Activated naive CD8-positive, alpha-beta T cell treated with anti-CD3 and anti-CD28 coated beads, Interleukin-2, amount 50 U/mL, for 24 hours (primary cell): ENCODE measurements at regions not wholly inside any gene's neighbourhood (a gene's known extent, or its start where the extent isn't known, plus 50 kb on each side); places are given as distances from the start of the nearest gene placed in this dataset.

Source experiments
- ATAC-seq: fragments of 150-1000 bp; cut with Tn5 transposase; one replicate; pipeline ENCODE4 v1.10.0; 2021
- DNase-seq: peaks from one replicate; pipeline ENCODE4 v3.0.0; 2021
- H3K27ac Mint-ChIP-seq: one replicate; pipeline ENCODE4 v1.8.0; 2021; ENCODE audit warnings: mild to moderate bottlenecking, mixed read lengths
- H3K27me3 Mint-ChIP-seq: one replicate; pipeline ENCODE4 v1.8.0; 2021; ENCODE audit warnings: mixed read lengths
- H3K36me3 Mint-ChIP-seq: one replicate; pipeline ENCODE4 v1.8.0; 2021; ENCODE audit warnings: low read depth, mixed read lengths
- H3K4me1 Mint-ChIP-seq: one replicate; pipeline ENCODE4 v1.8.0; 2021; ENCODE audit warnings: mixed read lengths
- H3K4me3 Mint-ChIP-seq: one replicate; pipeline ENCODE4 v1.8.0; 2021; ENCODE audit warnings: mild to moderate bottlenecking, moderate library complexity, mixed read lengths
- H3K9me3 Mint-ChIP-seq: one replicate; pipeline ENCODE4 v1.8.0; 2021; ENCODE audit warnings: mixed read lengths

DNA sequence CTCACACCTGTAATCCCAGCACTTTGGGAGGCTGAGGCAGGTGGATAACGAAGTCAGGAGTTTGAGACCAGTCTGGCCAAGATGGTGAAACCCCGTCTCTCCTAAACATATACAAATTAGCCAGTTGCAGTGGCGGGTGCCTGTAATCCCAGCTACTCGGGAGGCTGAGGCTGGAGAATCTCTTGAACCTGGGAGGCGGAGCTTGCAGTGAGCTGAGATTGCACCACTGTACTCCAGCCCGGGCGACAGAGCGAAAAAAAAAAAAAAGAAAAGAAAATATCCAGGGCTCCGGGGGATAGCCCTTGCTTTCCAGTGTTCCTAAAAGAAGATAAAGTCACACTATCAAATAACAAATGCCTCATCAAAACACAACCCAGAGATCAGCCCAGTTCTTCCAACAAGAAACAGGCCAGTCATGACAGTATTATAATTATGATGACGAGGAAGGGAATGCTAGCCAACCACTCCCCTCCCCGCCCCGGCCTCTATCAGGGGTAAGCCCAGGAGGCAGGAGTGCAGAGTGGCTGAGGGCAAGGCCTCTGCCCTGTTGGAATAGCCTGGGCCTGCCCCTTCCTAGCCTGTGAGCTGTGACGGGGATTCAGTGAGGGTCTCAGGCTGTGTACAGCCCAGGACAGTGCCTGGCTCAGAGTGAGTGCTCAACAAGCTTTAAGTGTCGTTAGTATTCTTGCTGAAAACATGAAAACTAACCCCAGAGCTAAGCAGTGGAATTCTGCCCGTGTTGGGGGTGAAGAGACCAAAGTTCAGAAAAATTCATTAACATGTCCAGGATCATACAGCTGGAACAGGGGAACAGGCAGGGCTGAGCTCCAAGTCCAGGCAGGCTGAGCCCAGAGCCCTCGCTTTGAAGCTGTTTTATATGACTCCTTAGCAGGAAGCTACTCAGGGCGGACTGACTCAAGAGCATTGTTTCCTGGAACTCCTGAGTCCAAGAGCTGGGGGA, 54.3 kb downstream of the FAM241B start:
- H3K9me3 Mint-ChIP-seq, result no peaks in the 10 kb centered on the region
- no peak for DNase-seq
- H3K27ac Mint-ChIP-seq, result no peak overlapping the region
- no peak overlapping the region for H3K4me3 Mint-ChIP-seq
- H3K4me1 Mint-ChIP-seq, result no peaks in the 10 kb centered on the region
- H3K27me3 Mint-ChIP-seq, result peaks cover 20% of the 10 kb centered on the region
- ATAC-seq, result no peak
- no peaks in the 10 kb centered on the region for H3K36me3 Mint-ChIP-seq

DNA sequence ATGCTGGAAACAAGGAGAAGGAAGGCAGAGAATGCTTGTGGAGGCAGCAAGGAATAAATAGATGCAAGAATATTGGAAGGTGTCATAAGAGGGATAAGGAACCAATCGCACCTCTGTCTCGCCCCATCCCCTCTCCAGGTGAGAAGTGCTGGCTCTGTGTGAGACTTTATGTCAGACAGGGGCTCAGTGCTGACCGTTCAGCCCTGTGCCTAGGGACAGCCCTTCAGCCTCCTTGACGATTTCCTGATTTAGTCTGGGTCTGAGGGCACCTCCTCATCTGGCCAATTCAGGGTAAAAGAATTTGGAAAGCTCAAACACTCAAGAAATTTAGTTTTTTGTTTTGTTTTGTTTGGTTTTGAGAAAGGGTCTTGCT, 54.9 kb downstream of the FAM241B start:
- DNase-seq (no peak), ATAC-seq (no peak)
- H3K27ac Mint-ChIP-seq, result no peak overlapping the region
- H3K27me3 Mint-ChIP-seq, result peaks cover 16% of the 10 kb centered on the region
- no peaks in the 10 kb centered on the region for H3K36me3 Mint-ChIP-seq
- no peaks in the 10 kb centered on the region for H3K4me1 Mint-ChIP-seq
- no peak overlapping the region for H3K4me3 Mint-ChIP-seq
- no peaks in the 10 kb centered on the region for H3K9me3 Mint-ChIP-seq

DNA sequence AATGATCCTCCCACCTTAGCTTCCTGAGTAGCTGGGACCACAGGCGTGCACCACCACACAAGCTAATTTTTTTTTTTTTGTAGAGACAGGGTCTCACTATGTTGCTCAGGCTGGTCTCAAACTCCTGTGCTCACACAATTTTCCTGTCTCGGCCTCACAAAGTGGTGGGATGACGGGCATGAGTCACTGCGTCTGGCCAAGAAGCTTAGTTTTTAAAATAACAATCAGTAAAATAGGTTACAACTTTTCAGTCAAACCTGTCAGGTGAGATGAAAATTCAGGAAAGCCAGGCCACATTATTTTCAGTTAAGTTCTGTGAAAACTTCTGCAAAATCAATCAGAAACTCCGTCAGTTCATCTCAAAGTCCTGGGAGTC, 55.4 kb downstream of the FAM241B start:
- DNase-seq (no peak), ATAC-seq (no peak)
- no peaks in the 10 kb centered on the region for H3K4me1 Mint-ChIP-seq
- H3K4me3 Mint-ChIP-seq, result no peak overlapping the region
- no peaks in the 10 kb centered on the region for H3K9me3 Mint-ChIP-seq
- H3K27ac Mint-ChIP-seq, result no peak overlapping the region
- no peaks in the 10 kb centered on the region for H3K36me3 Mint-ChIP-seq
- H3K27me3 Mint-ChIP-seq, result peaks cover 14% of the 10 kb centered on the region

DNA sequence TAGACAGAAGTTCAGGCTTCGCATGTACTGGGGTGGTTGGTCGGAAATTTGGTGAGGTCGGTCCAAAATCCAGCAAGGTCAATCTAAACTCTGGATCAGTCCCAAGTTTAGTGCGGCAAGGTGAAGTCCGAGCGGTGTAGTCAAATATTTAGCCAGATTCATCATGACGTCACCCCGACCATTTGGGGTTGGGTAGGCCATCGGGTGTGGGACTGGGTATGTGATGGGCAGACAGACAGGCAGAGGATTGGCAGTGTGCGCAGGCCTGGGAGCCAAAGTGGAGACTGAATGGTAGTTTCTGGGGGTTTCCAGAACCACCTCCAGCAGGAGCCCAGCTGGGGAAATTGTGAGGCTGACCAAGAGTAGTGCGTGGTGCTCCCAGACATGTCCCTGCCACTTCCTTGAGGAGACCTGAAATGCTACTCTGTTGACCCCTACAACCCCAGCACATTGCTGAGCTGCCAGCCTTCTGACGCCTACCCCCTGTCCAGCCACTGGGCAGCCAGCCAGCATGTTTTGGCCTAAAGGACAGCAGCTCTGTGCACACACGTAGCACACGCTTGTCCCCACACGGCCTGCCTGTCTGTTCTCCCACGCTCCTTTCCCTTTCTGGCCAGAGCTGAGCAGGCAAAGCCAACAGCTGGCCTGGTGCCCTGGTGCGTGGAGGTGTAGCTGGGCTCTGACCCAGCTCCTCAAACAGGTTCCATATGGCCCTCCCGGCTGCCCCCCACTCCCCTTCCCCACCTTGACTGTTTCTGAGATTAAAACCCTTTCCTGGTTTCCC, 55.9 kb downstream of the FAM241B start:
- Mint-ChIP-seq H3K9me3 (no peaks in the 10 kb centered on the region), H3K27me3 (peaks cover 14% of the 10 kb centered on the region)
- ATAC-seq, result no peak

DNA sequence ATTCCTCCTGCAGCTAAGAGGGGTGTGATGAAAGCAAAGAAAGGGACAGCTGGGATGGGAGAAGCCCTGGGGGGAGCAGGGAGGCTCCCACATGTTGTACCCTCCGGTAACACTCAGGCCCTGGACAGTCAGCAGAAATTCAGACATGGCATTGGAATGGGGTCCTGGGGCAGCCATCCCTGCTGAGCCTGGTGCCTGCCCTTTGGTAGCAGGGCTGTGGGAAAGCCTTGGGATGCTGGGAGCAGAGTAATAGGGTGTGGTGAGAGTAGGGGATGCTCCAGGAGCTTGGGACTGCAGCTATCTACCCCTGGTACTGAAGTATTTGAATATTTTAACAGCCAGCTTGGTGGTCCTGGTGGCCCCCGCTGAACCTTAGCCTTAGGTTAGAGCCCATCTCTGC, 56.8 kb downstream of the FAM241B start:
- DNase-seq (no peak), ATAC-seq (no peak)
- Mint-ChIP-seq H3K36me3 (no peaks in the 10 kb centered on the region), H3K9me3 (no peaks in the 10 kb centered on the region), H3K4me3 (no peak overlapping the region), H3K27ac (no peak overlapping the region), H3K27me3 (peaks cover 14% of the 10 kb centered on the region), H3K4me1 (no peaks in the 10 kb centered on the region)

More for the DNA sequence above, 55.9 kb downstream of the FAM241B start:
- Mint-ChIP-seq H3K4me3 (no peak overlapping the region), H3K4me1 (no peaks in the 10 kb centered on the region), H3K36me3 (no peaks in the 10 kb centered on the region), H3K27ac (no peak overlapping the region)
- no peak for DNase-seq

DNA sequence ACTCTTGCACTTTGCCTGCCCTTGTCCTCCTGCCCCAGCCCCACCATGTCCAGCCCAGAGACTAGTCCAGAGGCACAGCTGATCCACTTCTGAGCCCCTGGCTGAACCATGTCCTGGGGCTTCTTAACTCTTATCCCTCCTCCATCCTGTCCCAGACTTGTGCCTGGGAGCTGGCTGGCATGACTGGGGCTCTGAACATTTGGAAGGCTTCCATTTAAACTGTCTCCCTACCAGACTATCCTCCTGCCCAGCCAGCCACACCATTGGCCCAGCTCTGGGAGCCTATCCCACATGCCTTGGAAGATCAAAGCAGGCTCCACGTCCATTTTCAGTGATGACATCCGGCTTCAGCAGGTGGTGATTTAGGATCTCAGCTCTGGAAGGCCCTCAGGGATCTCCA, 57.4 kb downstream of the FAM241B start:
- Mint-ChIP-seq H3K4me3 (no peak overlapping the region), H3K36me3 (no peaks in the 10 kb centered on the region), H3K9me3 (no peaks in the 10 kb centered on the region), H3K4me1 (no peaks in the 10 kb centered on the region), H3K27me3 (peaks cover 12% of the 10 kb centered on the region), H3K27ac (no peak overlapping the region)
- DNase-seq (no peak), ATAC-seq (no peak)

DNA sequence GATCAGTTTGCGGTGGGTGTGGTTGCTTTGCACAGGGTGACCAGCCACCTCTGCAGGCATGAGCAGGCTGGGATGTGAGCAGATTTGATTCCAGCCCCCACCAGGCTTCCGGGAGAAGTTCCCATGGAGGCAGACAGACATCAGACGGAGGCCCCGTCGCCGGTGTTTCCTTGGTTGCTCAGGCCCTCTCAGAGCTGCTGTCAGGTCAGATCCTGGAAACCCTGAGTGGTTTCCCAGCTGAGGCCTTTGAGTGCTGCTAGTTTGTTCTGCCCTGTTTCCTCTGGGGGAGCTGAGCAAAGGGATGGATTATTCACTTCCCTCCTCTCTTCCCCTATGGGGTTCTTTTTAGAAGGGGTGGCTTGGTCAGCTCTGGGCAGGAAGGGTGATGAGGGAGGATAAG, 62.2 kb downstream of the FAM241B start:
- ATAC-seq, result no peak
- Mint-ChIP-seq H3K9me3 (no peaks in the 10 kb centered on the region), H3K4me3 (no peak overlapping the region)

DNA sequence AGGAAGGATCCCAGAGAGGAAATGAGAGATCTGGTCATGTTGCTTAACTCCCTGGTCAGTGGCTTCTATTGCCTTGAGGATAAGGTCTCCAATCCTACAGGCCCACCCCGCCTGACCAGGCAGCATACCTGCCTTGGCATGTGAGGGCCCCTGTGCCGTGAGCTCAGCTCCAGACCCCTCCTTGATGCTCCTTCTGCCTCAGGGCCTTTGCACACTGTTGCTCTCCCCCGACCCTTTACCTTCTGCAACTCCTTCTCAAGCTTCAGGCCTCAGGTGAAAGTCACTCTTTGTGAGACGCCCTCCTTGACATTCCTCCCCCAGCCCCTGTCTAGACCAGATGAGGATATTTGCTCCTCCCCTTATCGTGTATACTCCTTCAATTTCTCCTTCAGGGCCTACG, 62.8 kb downstream of the FAM241B start:
- no peak overlapping the region for H3K27ac Mint-ChIP-seq
- no peak for DNase-seq
- peaks cover 3% of the 10 kb centered on the region for H3K27me3 Mint-ChIP-seq
- no peak for ATAC-seq
- H3K4me1 Mint-ChIP-seq, result no peaks in the 10 kb centered on the region
- no peaks in the 10 kb centered on the region for H3K9me3 Mint-ChIP-seq
- H3K4me3 Mint-ChIP-seq, result no peak overlapping the region
- no peaks in the 10 kb centered on the region for H3K36me3 Mint-ChIP-seq

More for the DNA sequence above, 62.2 kb downstream of the FAM241B start:
- Mint-ChIP-seq H3K27me3 (peaks cover 6% of the 10 kb centered on the region), H3K27ac (no peak overlapping the region), H3K36me3 (no peaks in the 10 kb centered on the region), H3K4me1 (no peaks in the 10 kb centered on the region)
- no peak for DNase-seq

DNA sequence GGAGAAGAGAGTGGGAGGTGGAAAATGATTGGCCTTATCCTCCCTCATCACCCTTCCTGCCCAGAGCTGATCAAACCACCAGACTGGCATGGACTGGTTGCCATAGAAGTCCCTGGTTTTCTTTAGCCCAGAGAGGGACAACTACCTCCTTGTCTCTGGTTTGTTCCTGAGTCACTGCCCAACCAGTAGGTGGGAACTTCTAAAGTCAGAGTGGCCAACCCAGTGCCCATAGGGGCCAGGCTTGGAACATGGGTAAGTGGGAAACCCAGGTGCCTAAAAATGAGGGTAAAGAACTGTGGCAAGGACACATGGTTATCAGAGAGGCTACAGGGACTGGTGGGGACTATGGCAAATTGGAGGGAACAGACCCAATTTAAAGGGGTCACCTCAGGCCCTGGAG, 63.8 kb downstream of the FAM241B start:
- no peak for DNase-seq
- H3K9me3 Mint-ChIP-seq, result no peaks in the 10 kb centered on the region
- no peak overlapping the region for H3K4me3 Mint-ChIP-seq
- no peaks in the 10 kb centered on the region for H3K36me3 Mint-ChIP-seq
- H3K27me3 Mint-ChIP-seq, result peaks cover 5% of the 10 kb centered on the region
- no peak overlapping the region for H3K27ac Mint-ChIP-seq
- no peaks in the 10 kb centered on the region for H3K4me1 Mint-ChIP-seq
- no peak for ATAC-seq

DNA sequence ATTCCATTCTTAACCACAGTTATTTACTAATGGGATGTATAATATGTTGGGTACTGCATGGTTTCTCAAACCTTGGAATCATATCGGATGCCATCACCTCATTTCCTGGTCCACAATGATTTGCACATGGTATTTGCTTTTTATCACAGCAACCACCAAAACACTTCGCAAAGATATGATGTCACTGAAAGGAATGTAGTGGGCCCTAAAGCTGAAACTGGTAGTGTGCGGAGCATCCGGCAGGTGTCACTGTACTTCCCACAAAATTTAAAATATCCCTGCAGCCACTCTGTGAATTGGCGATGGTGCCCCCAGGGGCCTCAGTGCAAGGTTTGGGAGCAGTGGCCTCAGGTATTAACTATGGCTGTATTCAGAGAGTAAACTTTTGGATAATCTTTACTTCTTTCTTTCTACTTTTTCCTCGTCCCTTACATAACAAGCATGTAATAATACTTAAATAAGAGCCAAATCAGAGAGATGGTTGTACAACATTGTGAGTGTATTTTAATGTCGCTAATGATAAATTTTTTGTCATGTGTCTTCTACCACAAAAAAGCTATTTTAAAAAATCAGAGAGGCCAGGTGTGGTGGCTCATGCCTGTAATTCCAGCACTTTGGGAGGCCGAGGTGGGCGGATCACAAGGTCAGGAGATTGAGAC, 66.2 kb downstream of the FAM241B start:
- ATAC-seq (no peak), DNase-seq (no peak)
- Mint-ChIP-seq H3K4me3 (no peak overlapping the region), H3K4me1 (no peaks in the 10 kb centered on the region), H3K27me3 (peaks cover 14% of the 10 kb centered on the region), H3K36me3 (no peaks in the 10 kb centered on the region), H3K9me3 (no peaks in the 10 kb centered on the region), H3K27ac (no peak overlapping the region)

DNA sequence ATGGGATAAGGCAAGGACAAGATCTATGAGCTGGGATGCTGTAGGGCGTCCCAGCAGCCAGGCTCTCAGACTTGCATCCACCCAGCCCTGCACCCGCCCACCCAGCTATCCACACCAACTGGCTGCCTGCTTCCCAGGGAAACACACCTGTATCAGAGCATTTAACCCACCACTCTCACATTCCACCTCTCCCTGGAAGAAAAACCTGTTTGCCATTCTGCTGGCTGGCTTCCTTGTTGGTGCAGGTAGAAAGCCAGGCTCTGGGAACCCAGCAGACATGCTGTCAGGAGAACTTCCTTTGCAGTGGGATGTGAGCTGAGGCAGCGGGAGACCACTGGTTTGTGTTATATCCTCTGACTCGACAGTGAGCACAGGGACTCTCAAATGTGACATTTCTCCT, 67.0 kb downstream of the FAM241B start:
- H3K27ac Mint-ChIP-seq, result no peak overlapping the region
- H3K36me3 Mint-ChIP-seq, result no peaks in the 10 kb centered on the region
- DNase-seq, result no peak
- H3K4me3 Mint-ChIP-seq, result no peak overlapping the region
- H3K4me1 Mint-ChIP-seq, result no peaks in the 10 kb centered on the region
- no peak for ATAC-seq
- H3K27me3 Mint-ChIP-seq, result peaks cover 20% of the 10 kb centered on the region
- no peaks in the 10 kb centered on the region for H3K9me3 Mint-ChIP-seq

DNA sequence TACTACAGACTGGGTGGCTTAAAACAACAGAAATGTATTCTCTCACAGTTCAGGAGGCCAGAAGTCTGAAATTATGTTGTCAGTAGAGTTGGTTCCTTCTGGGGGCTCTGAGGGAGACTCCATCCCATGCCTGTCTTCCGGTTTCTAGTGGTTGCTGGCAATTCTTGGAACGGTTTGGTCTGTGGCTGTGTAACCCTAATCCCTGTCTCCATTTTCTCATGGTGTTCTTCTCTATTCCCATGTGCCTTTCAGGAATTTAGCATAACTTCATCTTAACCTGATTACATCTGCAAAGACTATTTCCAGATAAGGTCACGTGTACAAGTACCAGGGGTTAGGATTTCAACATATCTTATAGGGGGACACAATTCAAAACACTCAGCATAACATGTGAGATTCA, 73.2 kb downstream of the FAM241B start:
- Mint-ChIP-seq H3K4me1 (peaks cover 8% of the 10 kb centered on the region), H3K9me3 (peaks cover 17% of the 10 kb centered on the region), H3K27ac (no peak overlapping the region), H3K27me3 (peaks cover 55% of the 10 kb centered on the region), H3K4me3 (no peak overlapping the region), H3K36me3 (peaks cover 6% of the 10 kb centered on the region)
- ATAC-seq (no peak), DNase-seq (no peak)

DNA sequence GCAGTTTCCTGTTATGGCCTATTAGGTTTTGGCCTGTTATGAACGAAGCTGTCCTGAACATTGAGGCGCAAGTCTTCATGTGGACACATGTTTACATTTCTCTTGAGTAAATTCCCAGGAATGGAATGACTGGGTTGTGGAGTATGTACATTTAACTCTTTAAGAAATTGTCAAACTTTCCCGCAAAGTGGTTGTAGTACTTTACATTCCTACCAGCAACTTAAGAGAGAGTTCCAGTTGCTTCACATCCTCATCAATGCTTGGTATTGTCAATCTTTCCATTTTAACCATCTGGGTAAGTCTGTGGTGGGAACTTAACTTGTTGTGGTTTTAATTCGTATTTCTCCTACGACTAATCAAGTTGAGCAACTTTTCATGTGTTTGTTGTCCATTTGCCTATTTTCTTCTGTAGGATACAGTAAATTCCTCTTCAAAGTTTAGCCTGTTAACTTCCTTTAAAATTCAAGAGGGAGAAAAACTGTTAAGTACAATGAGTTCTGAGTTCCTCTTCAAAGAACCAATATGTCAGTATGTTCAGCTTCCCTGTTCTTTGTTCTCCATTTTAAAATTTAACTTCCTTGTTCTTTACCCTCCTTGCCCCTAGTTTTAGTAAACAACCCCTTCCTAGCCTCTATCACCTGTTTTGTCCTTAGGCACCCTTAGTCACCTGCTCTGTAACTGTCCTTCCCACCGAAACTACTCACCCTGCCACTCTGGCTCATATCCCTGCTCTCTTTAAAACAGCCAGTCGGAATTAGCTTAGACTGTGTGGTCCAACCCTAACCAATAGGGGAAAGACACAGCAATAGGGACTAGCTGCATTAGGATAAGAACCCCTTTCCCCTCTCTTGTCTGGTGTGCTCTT, 74.0 kb downstream of the FAM241B start:
- peaks cover 8% of the 10 kb centered on the region for H3K4me1 Mint-ChIP-seq
- H3K27ac Mint-ChIP-seq, result peak overlapping the region; percentile 48
- no peak overlapping the region for H3K4me3 Mint-ChIP-seq

DNA sequence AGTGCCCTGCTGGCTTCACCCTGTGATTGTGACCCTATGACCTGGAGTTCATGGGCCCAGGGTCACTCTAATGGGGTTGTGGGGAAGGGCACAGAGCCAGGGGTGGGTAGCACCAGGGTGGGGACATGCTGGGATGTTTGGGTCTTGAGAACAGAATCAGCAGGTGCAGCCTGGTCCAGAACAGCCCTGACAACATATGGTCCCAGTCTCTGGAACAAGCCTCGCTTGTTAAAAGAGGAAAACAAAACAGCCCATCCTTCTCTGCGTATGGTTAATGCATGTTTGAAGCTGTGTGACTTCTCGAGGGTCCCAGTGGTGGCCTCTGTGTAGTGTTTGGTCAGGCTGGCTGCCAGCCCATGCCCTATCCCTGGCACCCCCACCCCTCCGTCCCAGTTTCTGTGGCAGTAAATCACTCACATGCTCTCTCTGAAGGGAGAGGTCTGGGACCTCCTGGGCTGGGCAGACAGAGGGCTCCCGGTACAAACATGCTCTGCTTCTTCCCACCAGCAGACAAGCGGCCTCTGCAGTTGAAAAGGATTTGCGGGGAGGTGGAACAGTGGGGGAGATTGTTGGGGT, 79.4 kb downstream of the FAM241B start:
- H3K4me1 Mint-ChIP-seq, result peaks cover under 1% of the 10 kb centered on the region
- H3K4me3 Mint-ChIP-seq, result no peak overlapping the region
- H3K36me3 Mint-ChIP-seq, result no peaks in the 10 kb centered on the region
- DNase-seq (no peak), ATAC-seq (no peak)
- H3K27me3 Mint-ChIP-seq, result peaks cover 38% of the 10 kb centered on the region
- peaks cover 1% of the 10 kb centered on the region for H3K9me3 Mint-ChIP-seq
- no peak overlapping the region for H3K27ac Mint-ChIP-seq

More for the DNA sequence above, 74.0 kb downstream of the FAM241B start:
- ATAC-seq (peak; percentile 46), DNase-seq (no peak)
- Mint-ChIP-seq H3K9me3 (peaks cover 17% of the 10 kb centered on the region), H3K27me3 (peaks cover 61% of the 10 kb centered on the region), H3K36me3 (peaks cover 6% of the 10 kb centered on the region)
